ENCODE measurements at regions not wholly inside any gene's neighbourhood (a gene's known extent, or its start where the extent isn't known, plus 50 kb on each side); places are given as distances from the start of the nearest gene placed in this dataset.

GRCh38 chr11:119800171-119800570 is 71.2 kb upstream of the NECTIN1 start:
- dilution Hi-C loops (cut with HindIII; ENCODE audit: low sequenced_read_pairs, unreplicated experiment), result no loop called here
- no peak overlapping the region for H3K23ac ChIP-seq (ENCODE audit: low read depth, low read length)
- no peaks in the 10 kb centered on the region for H3K79me1 ChIP-seq (ENCODE audit: low read depth in 1 of 2, low read length in 2 of 2)
- ATAC-seq (ENCODE audit: low read depth) (no peak), DNase-seq (no peak)
- H3K4me2 ChIP-seq (ENCODE audit: low read depth, low read length), result no peak overlapping the region
- no peak overlapping the region for H2AK5ac ChIP-seq (ENCODE audit: low read depth, low read length)
- intact Hi-C loops (cut with micrococcal nuclease), result no loop called here
- H3K56ac ChIP-seq (ENCODE audit: extremely low read depth, insufficient read depth, low read length), result no peak overlapping the region
- H3K18ac ChIP-seq (ENCODE audit: low read depth, low read length), result no peak overlapping the region
- no peaks in the 10 kb centered on the region for H3K4me1 ChIP-seq (ENCODE audit: control insufficient read depth, insufficient read depth, low read length)
- no peak overlapping the region for H3K4me3 ChIP-seq (ENCODE audit: insufficient read depth, low read depth, low read length)
- H3K27ac ChIP-seq (ENCODE audit: insufficient read depth, low read length), result no peak overlapping the region
- no peak overlapping the region for H3K9ac ChIP-seq (ENCODE audit: low read depth, low read length)
- no peak overlapping the region for H2BK20ac ChIP-seq (ENCODE audit: low read depth, low read length)
- no peak overlapping the region for H2AK9ac ChIP-seq (replicated peaks; ENCODE audit: low read depth, low read length, poor library complexity)
- no peak overlapping the region for H2BK15ac ChIP-seq (ENCODE audit: low read depth, low read length)
- no peak overlapping the region for H4K5ac ChIP-seq (ENCODE audit: low read depth, low read length)
- WGBS, 2 experiments (ENCODE audit: extremely low coverage in 2 of 2, insufficient read length in 1 of 2), result 40% methylated on average over 1 of the region's 2 CpGs; no CpG with 5 or more reads in 1 of the 2 experiments
- POLR2A ChIA-PET (ENCODE audit: unreplicated experiment), result no interaction called here
- in situ Hi-C loops (cut with MboI; ENCODE audit: low sequenced_read_pairs), result no loop called here
- no peaks in the 10 kb centered on the region for H3K9me3 ChIP-seq (ENCODE audit: control insufficient read depth, insufficient read depth, low read length)
- no peaks in the 10 kb centered on the region; the same call in 1 of the 2 replicates for H4K20me1 ChIP-seq (ENCODE audit: insufficient read depth, low read length)
- H3K27me3 ChIP-seq (ENCODE audit: control insufficient read depth, insufficient read depth, low read length), result peaks cover 28% of the 10 kb centered on the region
- H2AFZ ChIP-seq (replicated peaks; ENCODE audit: low read length, poor library complexity), result no peak overlapping the region
- no peak overlapping the region for H4K91ac ChIP-seq (ENCODE audit: insufficient read depth, low read depth, low read length)
- H3K14ac ChIP-seq (replicated peaks; ENCODE audit: low read depth, low read length), result no peak overlapping the region
- no peaks in the 10 kb centered on the region for H3K36me3 ChIP-seq (ENCODE audit: control insufficient read depth, insufficient read depth, low read length)
- CTCF ChIA-PET, result no interaction called here
- no peak overlapping the region for H4K8ac ChIP-seq (ENCODE audit: low read depth in 2 of 2, low read length in 2 of 2)
- H2BK5ac ChIP-seq (ENCODE audit: low read depth, low read length, poor library complexity, severe bottlenecking), result no peak overlapping the region
- BruUV-seq (replicated peaks), result no TSS peak
- TF ChIP-seq MAFK (IDR thresholded peaks at IDR 0.05; ENCODE audit: low read depth, low read length) (no peak), MXI1 (IDR thresholded peaks at IDR 0.05; ENCODE audit: borderline replicate concordance, low read depth, low read length) (no peak), FOS (IDR thresholded peaks at IDR 0.05; ENCODE audit: low read depth, low read length) (no peak)
- H3K4ac ChIP-seq (ENCODE audit: low read depth, low read length), result no peak overlapping the region
- no peaks in the 10 kb centered on the region for H3K9me1 ChIP-seq (ENCODE audit: insufficient read depth, low read length)
- no peak overlapping the region for H2BK120ac ChIP-seq (ENCODE audit: low read depth, low read length)

Data from IMR-90 (cell line).